IPS-18a (cell line): ENCODE measurements at regions not wholly inside any gene's neighbourhood (a gene's known extent, or its start where the extent isn't known, plus 50 kb on each side); places are given as distances from the start of the nearest gene placed in this dataset.

Source experiments
- H3K27ac ChIP-seq: one replicate; pipeline ENCODE4 v1.5.1; 2013; ENCODE audit warnings: low read length
- H3K27me3 ChIP-seq: one replicate; pipeline ENCODE4 v1.6.1; 2013; ENCODE audit warnings: mild to moderate bottlenecking, low read length; ENCODE audit not compliant: control insufficient read depth, insufficient read depth
- H3K36me3 ChIP-seq: one replicate; pipeline ENCODE4 v1.6.1; 2013; ENCODE audit warnings: low read depth, low read length; ENCODE audit not compliant: control insufficient read depth
- H3K4me1 ChIP-seq: one replicate; pipeline ENCODE4 v1.6.1; 2013; ENCODE audit warnings: low read depth, low read length; ENCODE audit not compliant: control insufficient read depth
- H3K4me3 ChIP-seq: one replicate; pipeline ENCODE4 v1.5.1; 2013; ENCODE audit warnings: low read length
- H3K9ac ChIP-seq: one replicate; pipeline ENCODE4 v1.6.1; 2013; ENCODE audit warnings: mild to moderate bottlenecking, low read length, moderate library complexity
- H3K9me3 ChIP-seq: one replicate; pipeline ENCODE4 v1.6.1; 2013; ENCODE audit warnings: low read depth, low read length; ENCODE audit not compliant: control insufficient read depth

- Histone ChIP-seq H3K27ac (no peak overlapping the region), H3K36me3 (no peaks in the 10 kb centered on the region), H3K9ac (no peak overlapping the region), H3K27me3 (no peaks in the 10 kb centered on the region), H3K9me3 (no peaks in the 10 kb centered on the region), H3K4me3 (no peak overlapping the region), H3K4me1 (peaks cover 4% of the 10 kb centered on the region)
Observed at GRCh38 chr7:155204744-155205367, 92.8 kb upstream of the INSIG1 start.

GRCh38 chr7:155205368-155206317 lies 92.0 kb upstream of the INSIG1 start:
- no peak overlapping the region for H3K27ac ChIP-seq
- no peak overlapping the region for H3K4me3 ChIP-seq
- H3K27me3 ChIP-seq = no peaks in the 10 kb centered on the region
- H3K9me3 ChIP-seq = no peaks in the 10 kb centered on the region
- no peaks in the 10 kb centered on the region for H3K36me3 ChIP-seq
- H3K4me1 ChIP-seq = peaks cover 8% of the 10 kb centered on the region
- H3K9ac ChIP-seq = no peak overlapping the region

GRCh38 chr7:155206318-155207020 lies 91.2 kb upstream of the INSIG1 start:
- no peaks in the 10 kb centered on the region for H3K36me3 ChIP-seq
- H3K27ac ChIP-seq = no peak overlapping the region
- peaks cover 8% of the 10 kb centered on the region for H3K4me1 ChIP-seq
- no peaks in the 10 kb centered on the region for H3K9me3 ChIP-seq
- H3K9ac ChIP-seq = no peak overlapping the region
- no peaks in the 10 kb centered on the region for H3K27me3 ChIP-seq
- H3K4me3 ChIP-seq = no peak overlapping the region

DNA sequence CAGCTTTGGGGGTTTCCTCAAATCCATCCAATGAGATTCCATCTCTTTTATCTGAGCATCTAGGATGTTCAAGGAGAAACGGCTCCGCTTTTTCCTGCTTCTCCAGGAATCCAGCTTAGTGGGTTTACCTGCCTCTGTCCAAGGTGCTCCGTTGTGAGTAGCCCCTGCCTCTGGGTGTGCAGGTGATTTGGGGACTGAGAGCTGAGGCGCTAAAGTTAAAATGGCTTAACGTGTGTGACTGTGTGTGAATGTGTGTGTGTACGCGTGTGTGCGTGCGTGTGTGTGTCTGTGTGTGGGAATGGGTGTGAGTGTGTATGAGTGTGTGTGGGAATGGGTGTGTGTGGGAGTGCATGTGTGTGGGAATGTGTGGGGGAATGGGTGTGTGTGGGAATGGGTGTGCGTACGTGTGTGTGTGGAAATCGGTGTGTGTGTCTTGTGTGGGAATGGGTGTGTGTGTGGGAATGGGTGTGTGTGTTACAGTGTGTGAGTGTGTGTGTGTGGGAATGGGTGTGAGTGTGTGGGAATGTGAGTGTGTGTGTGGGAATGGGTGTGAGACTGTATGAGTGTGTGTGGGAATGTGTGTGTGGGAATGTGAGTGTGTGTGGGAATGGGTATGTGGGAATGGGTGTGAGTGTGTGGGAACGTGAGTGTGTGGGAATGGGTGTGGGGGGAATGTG lies 90.2 kb upstream of the INSIG1 start:
- Histone ChIP-seq H3K36me3 (no peaks in the 10 kb centered on the region), H3K9me3 (no peaks in the 10 kb centered on the region), H3K9ac (no peak overlapping the region), H3K4me1 (peaks cover 8% of the 10 kb centered on the region), H3K27me3 (no peaks in the 10 kb centered on the region), H3K27ac (no peak overlapping the region), H3K4me3 (no peak overlapping the region)

DNA sequence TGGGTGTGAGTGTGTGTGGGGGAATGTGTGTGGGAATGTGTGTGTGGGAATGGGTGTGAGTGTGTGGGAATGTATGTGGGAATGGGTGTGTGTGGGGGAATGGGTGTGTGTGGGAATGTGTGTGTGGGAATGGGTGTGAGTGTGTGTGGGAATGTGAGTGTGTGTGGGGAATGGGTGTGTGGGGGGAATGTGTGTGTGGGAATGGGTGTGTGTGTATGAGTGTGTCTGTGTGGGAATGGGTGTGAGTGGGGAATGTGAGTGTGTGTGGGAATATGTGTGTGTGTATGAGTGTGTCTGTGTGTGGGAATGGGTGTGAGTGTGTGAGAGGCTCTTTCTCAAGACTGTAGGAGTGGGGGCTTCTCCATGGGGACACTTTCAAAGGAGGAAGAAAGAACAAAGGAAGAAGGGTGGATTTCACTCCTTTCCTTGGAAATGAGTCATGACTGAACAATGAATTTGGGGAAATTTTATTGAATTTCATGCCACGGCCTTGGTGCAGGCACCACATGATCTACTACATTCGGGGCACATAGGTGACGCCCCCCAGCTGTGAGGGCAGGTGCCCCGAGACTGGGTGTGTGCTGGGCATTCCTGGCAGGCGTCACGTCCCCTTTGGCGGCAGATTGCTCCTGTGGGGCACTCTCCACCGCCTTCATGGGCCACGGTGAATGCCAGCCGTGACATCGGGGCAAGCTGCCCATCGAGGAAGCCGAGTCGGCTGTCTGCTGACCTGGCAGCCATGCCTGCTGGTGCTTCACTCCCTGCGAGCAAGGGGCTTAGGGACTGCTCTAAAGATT lies 88.8 kb upstream of the INSIG1 start:
- peaks cover 8% of the 10 kb centered on the region for H3K4me1 ChIP-seq
- H3K9ac ChIP-seq = no peak overlapping the region
- no peak overlapping the region for H3K4me3 ChIP-seq
- no peaks in the 10 kb centered on the region for H3K27me3 ChIP-seq
- H3K36me3 ChIP-seq = no peaks in the 10 kb centered on the region
- no peaks in the 10 kb centered on the region for H3K9me3 ChIP-seq
- no peak overlapping the region for H3K27ac ChIP-seq

GRCh38 chr7:155209478-155210319 lies 88.0 kb upstream of the INSIG1 start:
- Histone ChIP-seq H3K4me3 (no peak overlapping the region), H3K9ac (no peak overlapping the region), H3K9me3 (no peaks in the 10 kb centered on the region), H3K4me1 (peaks cover 12% of the 10 kb centered on the region), H3K36me3 (no peaks in the 10 kb centered on the region), H3K27me3 (no peaks in the 10 kb centered on the region), H3K27ac (no peak overlapping the region)

DNA sequence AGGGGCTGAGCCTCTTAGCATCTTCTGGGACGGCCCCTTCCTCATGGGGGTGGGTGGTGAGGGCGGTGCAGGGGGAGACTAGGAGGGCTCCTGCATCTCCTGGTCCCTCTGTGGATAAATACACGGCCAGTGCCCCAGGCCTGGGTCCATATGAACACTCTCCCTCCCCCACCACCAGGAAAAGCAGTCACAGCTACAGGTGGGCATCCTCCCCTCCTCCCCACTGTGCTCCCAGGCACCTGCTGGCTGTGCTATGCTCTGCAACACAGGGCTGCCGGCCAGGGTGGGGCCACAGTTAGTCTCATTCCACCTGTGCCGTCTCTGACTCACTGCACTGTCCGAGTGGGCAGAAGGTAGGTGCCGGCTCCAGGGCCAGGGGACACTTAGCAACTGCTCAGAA lies 87.3 kb upstream of the INSIG1 start:
- Histone ChIP-seq H3K9ac (no peak overlapping the region), H3K36me3 (no peaks in the 10 kb centered on the region), H3K4me1 (peaks cover 12% of the 10 kb centered on the region), H3K9me3 (no peaks in the 10 kb centered on the region), H3K27ac (no peak overlapping the region), H3K27me3 (no peaks in the 10 kb centered on the region), H3K4me3 (no peak overlapping the region)

DNA sequence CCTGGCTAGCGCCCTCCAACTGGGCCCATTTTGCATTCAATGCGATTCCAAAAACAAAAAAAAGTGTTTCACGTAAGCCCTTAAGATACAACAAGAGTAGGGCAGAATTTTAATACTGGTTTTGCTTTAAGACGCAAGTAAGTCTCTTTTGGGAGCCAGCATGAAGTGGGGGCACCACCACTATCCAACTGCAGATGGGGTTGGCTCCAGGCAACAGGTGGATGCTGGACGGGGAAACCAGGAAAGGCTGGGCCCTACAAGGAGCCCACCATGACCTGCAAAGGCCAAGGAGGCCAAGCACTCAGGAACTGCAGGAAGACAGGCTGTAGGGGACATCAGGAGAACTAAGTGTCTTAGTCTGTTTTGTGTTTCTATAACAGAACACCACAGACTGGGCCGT lies 86.5 kb upstream of the INSIG1 start:
- H3K36me3 ChIP-seq = no peaks in the 10 kb centered on the region
- H3K27ac ChIP-seq = no peak overlapping the region
- no peaks in the 10 kb centered on the region for H3K9me3 ChIP-seq
- H3K27me3 ChIP-seq = no peaks in the 10 kb centered on the region
- H3K4me3 ChIP-seq = no peak overlapping the region
- peaks cover 12% of the 10 kb centered on the region for H3K4me1 ChIP-seq
- H3K9ac ChIP-seq = no peak overlapping the region

DNA sequence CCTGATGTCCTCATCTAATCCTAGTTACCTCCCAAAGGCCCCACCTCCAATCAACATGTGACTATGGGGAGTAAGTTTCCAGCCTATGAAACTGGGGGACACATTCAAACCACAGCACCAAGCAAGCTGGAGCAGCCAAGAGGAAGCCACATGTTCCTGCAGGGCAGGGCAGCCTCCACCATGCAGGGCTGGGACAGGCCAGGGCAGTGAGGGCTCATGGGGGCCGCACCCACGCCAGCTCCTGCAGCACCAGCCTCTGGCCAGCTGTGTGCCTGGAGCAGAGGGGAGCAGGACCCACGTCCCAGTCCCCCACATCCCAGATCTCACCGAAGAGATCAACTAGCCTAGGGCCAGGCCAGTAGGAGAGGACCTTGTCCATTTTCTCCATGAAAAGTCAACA lies 85.9 kb upstream of the INSIG1 start:
- no peak overlapping the region for H3K27ac ChIP-seq
- H3K4me3 ChIP-seq = no peak overlapping the region
- no peak overlapping the region for H3K9ac ChIP-seq
- peaks cover 12% of the 10 kb centered on the region for H3K4me1 ChIP-seq
- no peaks in the 10 kb centered on the region for H3K36me3 ChIP-seq
- H3K9me3 ChIP-seq = no peaks in the 10 kb centered on the region
- no peaks in the 10 kb centered on the region for H3K27me3 ChIP-seq

GRCh38 chr7:155212301-155213015 lies 85.2 kb upstream of the INSIG1 start:
- no peak overlapping the region for H3K27ac ChIP-seq
- H3K4me1 ChIP-seq = peaks cover 12% of the 10 kb centered on the region
- no peaks in the 10 kb centered on the region for H3K27me3 ChIP-seq
- H3K36me3 ChIP-seq = no peaks in the 10 kb centered on the region
- H3K9me3 ChIP-seq = no peaks in the 10 kb centered on the region
- H3K9ac ChIP-seq = no peak overlapping the region
- no peak overlapping the region for H3K4me3 ChIP-seq
